ENCODE measurements at regions not wholly inside any gene's neighbourhood (a gene's known extent, or its start where the extent isn't known, plus 50 kb on each side); places are given as distances from the start of the nearest gene placed in this dataset.

DNA sequence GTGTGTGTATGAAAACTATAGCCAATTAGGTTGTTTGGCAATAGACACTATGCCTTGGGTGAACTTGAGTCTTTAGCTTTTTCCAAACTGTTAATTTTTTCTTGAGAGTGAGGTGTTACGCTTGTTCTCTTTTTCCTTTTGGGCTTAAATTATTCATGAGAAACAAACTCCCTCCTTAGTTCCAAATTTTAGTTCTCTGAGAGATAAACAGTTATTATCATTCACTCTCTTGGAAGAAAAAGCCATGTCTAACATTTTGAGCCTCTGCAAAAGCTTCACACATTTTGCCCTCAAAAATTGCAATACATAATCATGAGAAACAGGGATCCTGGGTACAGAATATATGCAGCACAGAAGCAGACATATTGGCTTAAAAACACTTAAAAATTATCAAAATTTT lies 1353.9 kb upstream of the MAP3K7 start:
- TF ChIP-seq, protein P1, sequence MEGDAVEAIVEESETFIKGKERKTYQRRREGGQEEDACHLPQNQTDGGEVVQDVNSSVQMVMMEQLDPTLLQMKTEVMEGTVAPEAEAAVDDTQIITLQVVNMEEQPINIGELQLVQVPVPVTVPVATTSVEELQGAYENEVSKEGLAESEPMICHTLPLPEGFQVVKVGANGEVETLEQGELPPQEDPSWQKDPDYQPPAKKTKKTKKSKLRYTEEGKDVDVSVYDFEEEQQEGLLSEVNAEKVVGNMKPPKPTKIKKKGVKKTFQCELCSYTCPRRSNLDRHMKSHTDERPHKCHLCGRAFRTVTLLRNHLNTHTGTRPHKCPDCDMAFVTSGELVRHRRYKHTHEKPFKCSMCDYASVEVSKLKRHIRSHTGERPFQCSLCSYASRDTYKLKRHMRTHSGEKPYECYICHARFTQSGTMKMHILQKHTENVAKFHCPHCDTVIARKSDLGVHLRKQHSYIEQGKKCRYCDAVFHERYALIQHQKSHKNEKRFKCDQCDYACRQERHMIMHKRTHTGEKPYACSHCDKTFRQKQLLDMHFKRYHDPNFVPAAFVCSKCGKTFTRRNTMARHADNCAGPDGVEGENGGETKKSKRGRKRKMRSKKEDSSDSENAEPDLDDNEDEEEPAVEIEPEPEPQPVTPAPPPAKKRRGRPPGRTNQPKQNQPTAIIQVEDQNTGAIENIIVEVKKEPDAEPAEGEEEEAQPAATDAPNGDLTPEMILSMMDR (IDR thresholded peaks at IDR 0.05; ENCODE audit: poor library complexity, severe bottlenecking) = no peak
- no peak for TF ChIP-seq RAD21 (conservative IDR thresholded peaks at IDR 0.05)
- TF ChIP-seq TAF1 (IDR thresholded peaks at IDR 0.05; ENCODE audit: low read depth) = no peak
- TF ChIP-seq POLR2AphosphoS5 (IDR thresholded peaks at IDR 0.05) = no peak
- TF ChIP-seq EP300 (conservative IDR thresholded peaks at IDR 0.05; ENCODE audit: poor library complexity, severe bottlenecking) = no peak
- no peak for TF ChIP-seq SMC3 (conservative IDR thresholded peaks at IDR 0.05; ENCODE audit: poor library complexity)
